ENCODE measurements at regions not wholly inside any gene's neighbourhood (a gene's known extent, or its start where the extent isn't known, plus 50 kb on each side); places are given as distances from the start of the nearest gene placed in this dataset.

DNA sequence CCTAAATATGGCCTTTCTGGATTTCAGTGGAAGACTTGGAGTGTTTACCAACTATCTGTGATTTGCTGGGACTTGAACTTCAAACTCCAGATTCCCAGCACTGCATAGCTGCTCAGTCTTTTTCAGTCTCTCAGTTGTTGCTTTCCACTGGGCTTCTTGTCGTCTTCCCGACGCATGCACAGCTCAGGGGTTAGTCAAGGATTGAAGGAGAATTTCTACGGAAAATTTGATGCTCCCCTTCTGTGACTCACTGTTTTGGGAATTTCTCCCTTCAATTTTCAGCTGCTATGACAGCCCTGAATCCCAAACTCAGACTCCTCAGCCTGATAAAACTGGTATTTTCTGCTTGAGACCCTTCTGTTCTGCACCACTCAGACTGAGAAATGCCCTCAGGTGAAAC is 91.7 kb downstream of the CYP26A1 start:
- TF ChIP-seq, protein P1, sequence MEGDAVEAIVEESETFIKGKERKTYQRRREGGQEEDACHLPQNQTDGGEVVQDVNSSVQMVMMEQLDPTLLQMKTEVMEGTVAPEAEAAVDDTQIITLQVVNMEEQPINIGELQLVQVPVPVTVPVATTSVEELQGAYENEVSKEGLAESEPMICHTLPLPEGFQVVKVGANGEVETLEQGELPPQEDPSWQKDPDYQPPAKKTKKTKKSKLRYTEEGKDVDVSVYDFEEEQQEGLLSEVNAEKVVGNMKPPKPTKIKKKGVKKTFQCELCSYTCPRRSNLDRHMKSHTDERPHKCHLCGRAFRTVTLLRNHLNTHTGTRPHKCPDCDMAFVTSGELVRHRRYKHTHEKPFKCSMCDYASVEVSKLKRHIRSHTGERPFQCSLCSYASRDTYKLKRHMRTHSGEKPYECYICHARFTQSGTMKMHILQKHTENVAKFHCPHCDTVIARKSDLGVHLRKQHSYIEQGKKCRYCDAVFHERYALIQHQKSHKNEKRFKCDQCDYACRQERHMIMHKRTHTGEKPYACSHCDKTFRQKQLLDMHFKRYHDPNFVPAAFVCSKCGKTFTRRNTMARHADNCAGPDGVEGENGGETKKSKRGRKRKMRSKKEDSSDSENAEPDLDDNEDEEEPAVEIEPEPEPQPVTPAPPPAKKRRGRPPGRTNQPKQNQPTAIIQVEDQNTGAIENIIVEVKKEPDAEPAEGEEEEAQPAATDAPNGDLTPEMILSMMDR (IDR thresholded peaks at IDR 0.05), result no peak
- TF ChIP-seq POLR2A (IDR thresholded peaks at IDR 0.05), result no peak
